Stimulated activated naive B cell treated with anti-CD40 and anti-IgM and Interleukin-4, amounts not matched to agents 10 μg/mL and 1 μg/mL and 100 μg/mL, for 72 hours (primary cell): ENCODE measurements at regions not wholly inside any gene's neighbourhood (a gene's known extent, or its start where the extent isn't known, plus 50 kb on each side); places are given as distances from the start of the nearest gene placed in this dataset.
A peak's percentile ranks its signal among the peaks of the same experiment; 100 is the strongest.

Experiments used
- ATAC-seq, 2 donors: fragments of 150-1000 bp; cut with Tn5 transposase; replicated peaks; 2 replicates each; pipeline ENCODE4 v1.10.0; 2021; ENCODE audit warnings: moderate library complexity in 1 of 2
- DNase-seq: peaks from one replicate; pipeline ENCODE4 v3.0.0; 2021
- H3K27ac Mint-ChIP-seq: one replicate; pipeline ENCODE4 v1.8.0; 2022; ENCODE audit warnings: mild to moderate bottlenecking, mixed read lengths
- H3K27me3 Mint-ChIP-seq, 2 donors: one replicate each; pipeline ENCODE4 v1.8.0; 2022; ENCODE audit warnings: mixed read lengths in 2 of 2
- H3K36me3 Mint-ChIP-seq, 2 donors: one replicate each; pipeline ENCODE4 v1.8.0; 2022; ENCODE audit warnings: mixed read lengths in 2 of 2, mild to moderate bottlenecking in 1 of 2
- H3K4me1 Mint-ChIP-seq, 2 donors: one replicate each; pipeline ENCODE4 v1.8.0; 2022; ENCODE audit warnings: mixed read lengths in 2 of 2, mild to moderate bottlenecking in 1 of 2
- H3K4me3 Mint-ChIP-seq, 2 donors: one replicate each; pipeline ENCODE4 v1.8.0; 2022; ENCODE audit warnings: mild to moderate bottlenecking in 2 of 2, mixed read lengths in 2 of 2, moderate library complexity in 1 of 2
- H3K9me3 Mint-ChIP-seq, 2 donors: one replicate each; pipeline ENCODE4 v1.8.0; 2022; ENCODE audit warnings: mixed read lengths in 2 of 2, mild to moderate bottlenecking in 1 of 2

GRCh38 chr20:11246251-11246775 is 572.5 kb upstream of the JAG1 start:
- H3K9me3 Mint-ChIP-seq, result peaks cover 3 to 4% of the 10 kb centered on the region in 2 donors
- no peak overlapping the region for H3K4me3 Mint-ChIP-seq
- H3K27me3 Mint-ChIP-seq, result peaks cover 0 to 5% of the 10 kb centered on the region in 2 donors
- H3K4me1 Mint-ChIP-seq, result no peaks in the 10 kb centered on the region
- DNase-seq, result no peak
- no peak for ATAC-seq
- H3K36me3 Mint-ChIP-seq, result no peaks in the 10 kb centered on the region
- no peak overlapping the region for H3K27ac Mint-ChIP-seq

- no peak for ATAC-seq
- no peak overlapping the region for H3K27ac Mint-ChIP-seq
- peaks cover 3 to 4% of the 10 kb centered on the region in 2 donors for H3K9me3 Mint-ChIP-seq
- no peaks in the 10 kb centered on the region for H3K36me3 Mint-ChIP-seq
- no peak for DNase-seq
- H3K4me3 Mint-ChIP-seq, result no peak overlapping the region
- H3K4me1 Mint-ChIP-seq, result no peaks in the 10 kb centered on the region
- H3K27me3 Mint-ChIP-seq, result peaks cover 0 to 5% of the 10 kb centered on the region in 2 donors
Observed at GRCh38 chr20:11247046-11248010, 573.5 kb upstream of the JAG1 start.

- H3K27ac Mint-ChIP-seq, result no peak overlapping the region
- H3K9me3 Mint-ChIP-seq, result peaks cover 3 to 5% of the 10 kb centered on the region in 2 donors
- ATAC-seq, result no peak
- no peak overlapping the region for H3K4me3 Mint-ChIP-seq
- DNase-seq, result no peak
- H3K27me3 Mint-ChIP-seq, result peaks cover 0 to 5% of the 10 kb centered on the region in 2 donors
- H3K36me3 Mint-ChIP-seq, result no peaks in the 10 kb centered on the region
- H3K4me1 Mint-ChIP-seq, result no peaks in the 10 kb centered on the region
Observed at GRCh38 chr20:11248011-11248409, 574.2 kb upstream of the JAG1 start.

DNA sequence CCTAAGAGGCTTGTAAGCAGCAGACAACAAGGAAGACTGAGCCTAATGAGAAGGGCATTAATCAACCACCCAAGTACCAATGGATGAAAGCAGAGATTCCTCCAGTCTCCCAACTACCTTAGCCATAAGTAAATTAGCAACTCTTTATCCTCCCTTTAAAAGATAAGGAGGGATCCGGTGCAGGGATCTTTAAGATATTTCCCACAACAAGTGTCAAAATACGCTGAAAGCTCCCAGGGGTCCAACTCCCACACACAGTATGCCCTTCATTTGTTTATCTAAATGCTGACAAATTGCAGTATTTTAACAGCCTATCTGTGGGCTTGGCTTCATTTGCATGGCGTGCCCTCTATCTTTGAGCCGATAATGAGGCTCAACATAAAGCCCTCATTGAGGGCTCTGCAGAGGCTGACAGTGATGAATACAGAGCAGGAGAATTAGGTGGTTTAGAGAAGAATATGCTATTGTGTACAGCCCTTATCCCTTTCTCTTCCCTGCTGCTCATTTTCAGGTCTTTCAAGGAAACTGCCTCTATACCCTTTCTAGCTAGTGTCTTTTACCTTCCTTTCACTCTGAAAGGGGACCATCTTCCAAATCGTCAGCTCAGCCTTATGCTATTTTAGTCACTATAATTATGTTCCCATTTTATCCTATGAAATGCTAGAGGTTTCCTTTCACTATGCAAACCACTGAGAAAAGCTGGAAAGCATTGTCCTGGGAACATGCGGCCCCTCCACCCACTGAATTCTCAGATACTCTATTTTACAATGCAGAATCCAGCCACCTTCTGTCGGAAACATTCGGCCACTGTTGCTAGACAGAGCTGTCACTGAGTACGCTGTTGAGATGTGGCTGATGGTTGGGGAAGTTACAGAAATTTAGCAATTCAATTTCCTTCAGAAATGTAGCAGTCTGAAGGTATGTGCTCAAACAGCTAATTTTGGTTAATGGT is 575.2 kb upstream of the JAG1 start:
- Mint-ChIP-seq H3K27ac (no peak overlapping the region), H3K9me3 (peaks cover 5 to 8% of the 10 kb centered on the region in 2 donors), H3K36me3 (no peaks in the 10 kb centered on the region), H3K4me3 (no peak overlapping the region), H3K4me1 (no peaks in the 10 kb centered on the region), H3K27me3 (peaks cover 0 to 5% of the 10 kb centered on the region in 2 donors)
- no peak for DNase-seq
- ATAC-seq, result no peak

DNA sequence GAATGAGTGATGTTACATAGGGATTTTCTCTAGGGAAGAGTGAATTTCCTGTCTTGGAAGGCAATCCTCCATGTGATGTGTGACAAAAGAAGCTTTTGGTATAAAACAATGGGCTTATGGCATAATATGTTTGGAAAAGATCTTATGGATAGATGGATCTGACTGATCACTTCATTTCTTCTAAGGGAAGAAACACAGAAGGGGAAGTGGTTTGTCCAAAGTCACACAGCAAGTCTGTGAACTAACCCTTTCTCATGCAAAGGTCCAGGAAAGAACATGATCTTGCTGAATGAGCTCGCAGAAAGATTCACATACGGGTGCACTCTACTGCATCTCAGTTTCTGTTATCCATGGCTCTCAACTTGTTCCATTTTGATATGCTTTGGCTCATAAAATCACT is 575.9 kb upstream of the JAG1 start:
- peaks cover 5 to 8% of the 10 kb centered on the region in 2 donors for H3K9me3 Mint-ChIP-seq

GRCh38 chr20:11252447-11252846 is 578.6 kb upstream of the JAG1 start:
- Mint-ChIP-seq H3K36me3 (no peaks in the 10 kb centered on the region), H3K4me3 (no peak overlapping the region), H3K27me3 (peaks cover 0 to 5% of the 10 kb centered on the region in 2 donors), H3K9me3 (peaks cover 8% of the 10 kb centered on the region in 2 donors), H3K27ac (no peak overlapping the region), H3K4me1 (no peaks in the 10 kb centered on the region)
- DNase-seq (no peak), ATAC-seq (no peak)

More for the DNA sequence above, 575.9 kb upstream of the JAG1 start:
- Mint-ChIP-seq H3K27ac (no peak overlapping the region), H3K36me3 (no peaks in the 10 kb centered on the region), H3K4me1 (no peaks in the 10 kb centered on the region), H3K4me3 (no peak overlapping the region), H3K27me3 (peaks cover 0 to 5% of the 10 kb centered on the region in 2 donors)
- DNase-seq (no peak), ATAC-seq (no peak)

- H3K27ac Mint-ChIP-seq, result no peak overlapping the region
- peaks cover 6 to 18% of the 10 kb centered on the region in 2 donors for H3K9me3 Mint-ChIP-seq
- H3K36me3 Mint-ChIP-seq, result no peaks in the 10 kb centered on the region
- DNase-seq, result no peak
- no peaks in the 10 kb centered on the region for H3K27me3 Mint-ChIP-seq
- no peak overlapping the region for H3K4me3 Mint-ChIP-seq
- no peaks in the 10 kb centered on the region for H3K4me1 Mint-ChIP-seq
- no peak for ATAC-seq
Observed at GRCh38 chr20:11255455-11255854, 581.7 kb upstream of the JAG1 start.

DNA sequence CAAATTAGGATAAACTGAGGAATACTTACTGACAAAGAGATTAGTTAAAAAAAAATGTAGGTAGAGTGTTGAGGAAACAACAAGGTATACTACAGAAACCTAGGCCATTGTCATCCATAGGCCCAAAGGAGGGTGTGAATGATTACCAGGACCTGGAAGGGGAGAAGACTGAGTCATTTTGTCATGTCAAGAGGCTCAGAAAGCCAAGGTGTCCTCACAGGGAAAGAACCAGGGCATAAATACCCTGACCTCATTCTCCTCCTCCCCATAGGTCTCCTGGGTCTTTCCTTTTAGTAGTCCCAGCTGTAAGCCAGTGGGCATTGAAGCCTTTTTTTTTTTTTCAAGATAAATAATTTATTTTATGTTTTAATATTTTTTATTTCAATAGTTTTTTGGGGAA is 582.1 kb upstream of the JAG1 start:
- no peak for ATAC-seq
- Mint-ChIP-seq H3K36me3 (no peaks in the 10 kb centered on the region), H3K27me3 (no peaks in the 10 kb centered on the region), H3K27ac (no peak overlapping the region), H3K9me3 (peaks cover 6 to 18% of the 10 kb centered on the region in 2 donors), H3K4me3 (no peak overlapping the region), H3K4me1 (no peaks in the 10 kb centered on the region)
- no peak for DNase-seq

DNA sequence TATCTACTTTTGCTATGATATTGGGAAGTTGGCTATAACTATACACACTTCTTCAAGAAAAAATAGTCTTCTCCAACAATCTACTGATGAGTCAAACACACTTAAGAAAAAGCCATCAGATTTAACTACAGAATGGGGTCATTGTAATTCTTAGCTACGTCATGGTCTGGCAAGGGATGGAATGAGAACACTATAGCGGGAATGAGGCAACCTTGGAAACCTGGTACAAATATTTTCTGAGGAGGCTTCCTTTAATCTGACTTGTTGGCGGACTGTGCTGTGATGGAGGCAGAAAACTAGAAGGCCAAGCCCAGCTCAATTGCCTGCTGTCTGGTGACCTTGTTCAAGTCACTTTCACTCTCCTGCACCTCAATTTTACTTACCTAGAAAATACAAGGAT is 586.8 kb upstream of the JAG1 start:
- Mint-ChIP-seq H3K27me3 (no peaks in the 10 kb centered on the region), H3K36me3 (no peaks in the 10 kb centered on the region), H3K27ac (no peak overlapping the region), H3K4me1 (no peaks in the 10 kb centered on the region), H3K9me3 (peaks cover 2 to 10% of the 10 kb centered on the region in 2 donors), H3K4me3 (no peak overlapping the region)
- DNase-seq (no peak), ATAC-seq (no peak)

- H3K27ac Mint-ChIP-seq, result no peak overlapping the region
- H3K9me3 Mint-ChIP-seq, result peaks cover 2 to 10% of the 10 kb centered on the region in 2 donors
- DNase-seq (no peak), ATAC-seq (peak in 1 of 2 donors; percentile 12)
- H3K36me3 Mint-ChIP-seq, result no peaks in the 10 kb centered on the region
- H3K4me1 Mint-ChIP-seq, result no peaks in the 10 kb centered on the region
- no peaks in the 10 kb centered on the region for H3K27me3 Mint-ChIP-seq
- H3K4me3 Mint-ChIP-seq, result no peak overlapping the region
Observed at GRCh38 chr20:11261533-11262000, 587.8 kb upstream of the JAG1 start.

GRCh38 chr20:11266571-11266970 is 592.8 kb upstream of the JAG1 start:
- H3K36me3 Mint-ChIP-seq, result no peaks in the 10 kb centered on the region
- H3K4me1 Mint-ChIP-seq, result no peaks in the 10 kb centered on the region
- H3K9me3 Mint-ChIP-seq, result peaks cover 0 to 2% of the 10 kb centered on the region in 2 donors
- ATAC-seq (no peak), DNase-seq (no peak)
- no peak overlapping the region for H3K27ac Mint-ChIP-seq
- no peaks in the 10 kb centered on the region for H3K27me3 Mint-ChIP-seq
- H3K4me3 Mint-ChIP-seq, result no peak overlapping the region

DNA sequence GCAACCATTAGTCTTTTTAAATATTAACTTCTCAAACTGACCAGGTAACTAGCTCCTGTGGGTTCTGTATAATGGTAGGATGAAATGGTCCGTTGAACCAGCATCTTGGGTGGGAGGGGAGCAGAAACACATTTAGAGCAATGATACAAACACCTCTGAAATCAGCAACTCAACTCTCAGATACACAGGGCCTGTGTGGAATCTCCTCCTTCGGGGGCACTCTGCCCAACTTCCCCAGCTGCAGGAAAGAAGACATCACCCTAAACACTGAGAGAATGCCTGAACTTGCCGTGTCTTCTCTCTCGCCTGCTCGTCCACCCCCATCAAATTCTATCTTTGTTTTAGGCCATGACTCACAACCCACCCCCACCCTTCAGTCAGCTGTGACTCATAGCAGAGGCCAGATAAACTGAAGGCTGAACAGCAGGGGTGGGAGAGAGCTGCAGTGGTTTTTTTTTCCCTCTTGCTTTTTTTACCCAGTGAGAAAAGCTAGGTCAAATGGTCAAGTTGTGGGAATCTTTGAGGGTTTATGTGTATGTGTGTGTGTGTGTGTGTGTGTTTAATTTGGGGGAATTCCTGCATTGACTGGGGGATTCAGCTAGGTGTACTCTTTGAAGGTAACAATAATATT is 593.4 kb upstream of the JAG1 start:
- no peaks in the 10 kb centered on the region for H3K36me3 Mint-ChIP-seq
- H3K4me1 Mint-ChIP-seq, result no peaks in the 10 kb centered on the region
- DNase-seq (no peak), ATAC-seq (peak; percentile 63 to 67)
- H3K27ac Mint-ChIP-seq, result no peak overlapping the region
- no peak overlapping the region for H3K4me3 Mint-ChIP-seq
- H3K9me3 Mint-ChIP-seq, result peaks cover 0 to 2% of the 10 kb centered on the region in 2 donors
- H3K27me3 Mint-ChIP-seq, result no peaks in the 10 kb centered on the region

- no peak for DNase-seq
- H3K27ac Mint-ChIP-seq, result no peak overlapping the region
- no peaks in the 10 kb centered on the region for H3K36me3 Mint-ChIP-seq
- no peaks in the 10 kb centered on the region for H3K27me3 Mint-ChIP-seq
- H3K4me3 Mint-ChIP-seq, result no peak overlapping the region
- peaks cover 0 to 2% of the 10 kb centered on the region in 2 donors for H3K9me3 Mint-ChIP-seq
- no peaks in the 10 kb centered on the region for H3K4me1 Mint-ChIP-seq
- no peak for ATAC-seq
Observed at GRCh38 chr20:11267762-11268335, 594.0 kb upstream of the JAG1 start.
